AG04449 (cell line): ENCODE measurements at regions not wholly inside any gene's neighbourhood (a gene's known extent, or its start where the extent isn't known, plus 50 kb on each side); places are given as distances from the start of the nearest gene placed in this dataset.

Experiments
- CTCF ChIA-PET: fragments of 350-600 bp; formaldehyde crosslinking; extraction: SDS; loops from one replicate; lab custom pipeline; 2021; ENCODE audit warnings: antibody characterized with exemption; lab: Yijun Ruan, JAX
- POLR2A ChIA-PET: fragments of 400-600, 350-600 bp; formaldehyde crosslinking; extraction: SDS; loops from one replicate; lab custom pipeline; 2020; ENCODE audit warnings: antibody characterized with exemption, inconsistent platforms; lab: Yijun Ruan, JAX
- DNase-seq: peaks from one replicate; pipeline ENCODE4 v3.0.0-alpha.2; 2010; ENCODE audit warnings: low read depth, low spot score
- H3K4me3 ChIP-seq: 2 replicates; pipeline ENCODE4 v1.5.1; 2011; ENCODE audit warnings: low read depth, mild to moderate bottlenecking, control low read depth, low read length
- CTCF ChIP-seq: IDR thresholded peaks from one replicate; pipeline ENCODE4 v1.5.1; 2011; ENCODE audit warnings: mild to moderate bottlenecking, moderate library complexity, low read length, control low read depth, inconsistent platforms; ENCODE audit not compliant: insufficient read depth; ENCODE audit errors: missing control alignments

- CTCF ChIA-PET, result no interaction called here
- TF ChIP-seq CTCF, result no peak
- no peak overlapping the region for H3K4me3 ChIP-seq
- no peak for DNase-seq
- POLR2A ChIA-PET, result no interaction called here
Measured at GRCh38 chr4:12324965-12325364, 896.3 kb upstream of the HS3ST1 start.

- TF ChIP-seq CTCF, result no peak
- POLR2A ChIA-PET, result no interaction called here
- CTCF ChIA-PET, result no interaction called here
- DNase-seq, result no peak
- no peak overlapping the region for H3K4me3 ChIP-seq
Measured at GRCh38 chr4:12319765-12320164, 891.1 kb upstream of the HS3ST1 start.

GRCh38 chr4:12304905-12305304 lies 876.2 kb upstream of the HS3ST1 start:
- no peak for TF ChIP-seq CTCF
- no peak overlapping the region for H3K4me3 ChIP-seq
- ChIA-PET CTCF (no interaction called here), POLR2A (no interaction called here)
- DNase-seq, result no peak

- DNase-seq, result no peak
- CTCF ChIA-PET, result no interaction called here
- no peak overlapping the region for H3K4me3 ChIP-seq
- POLR2A ChIA-PET, result no interaction called here
- no peak for TF ChIP-seq CTCF
Measured at GRCh38 chr4:12296366-12296765, 867.7 kb upstream of the HS3ST1 start.

GRCh38 chr4:12293906-12294525 lies 865.3 kb upstream of the HS3ST1 start:
- POLR2A ChIA-PET, result no interaction called here
- H3K4me3 ChIP-seq, result no peak overlapping the region
- no peak for TF ChIP-seq CTCF

GRCh38 chr4:12286351-12286750 lies 857.7 kb upstream of the HS3ST1 start:
- CTCF ChIA-PET, result no interaction called here
- H3K4me3 ChIP-seq, result no peak overlapping the region
- DNase-seq, result no peak
- no peak for TF ChIP-seq CTCF
- POLR2A ChIA-PET, result no interaction called here

More at GRCh38 chr4:12293906-12294525, 865.3 kb upstream of the HS3ST1 start:
- no peak for DNase-seq
- CTCF ChIA-PET, result no interaction called here
